ENCODE measurements at regions not wholly inside any gene's neighbourhood (a gene's known extent, or its start where the extent isn't known, plus 50 kb on each side); places are given as distances from the start of the nearest gene placed in this dataset.

DNA sequence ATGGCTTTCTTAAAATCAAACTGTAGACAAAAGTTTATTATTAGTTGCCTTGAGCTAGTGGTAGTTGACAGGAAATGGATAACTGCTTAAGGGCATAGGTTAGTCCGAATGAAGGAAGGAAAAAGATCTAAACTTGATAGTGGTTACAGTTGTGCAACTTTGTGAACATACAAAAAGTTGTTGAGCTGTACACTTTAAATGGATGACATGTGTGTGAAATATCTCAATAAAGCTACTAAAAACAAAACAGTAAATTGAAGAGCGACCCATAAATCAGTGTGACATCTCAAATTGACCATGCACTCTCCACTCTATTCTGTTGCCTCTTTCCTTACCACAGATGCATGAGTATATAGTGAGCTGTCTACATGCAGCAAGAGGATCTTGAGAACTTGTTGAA is 1757.8 kb downstream of the PCDH9 start:
- Histone ChIP-seq H3K9me3 (ENCODE audit: insufficient read depth, low read length) (peaks cover 4% of the 10 kb centered on the region; the same call in 1 of the 2 replicates), H4K20me1 (ENCODE audit: low read depth, low read length) (no peaks in the 10 kb centered on the region), H3K27me3 (ENCODE audit: low read length) (no peaks in the 10 kb centered on the region), H3K4me2 (ENCODE audit: low read depth, low read length, poor library complexity, severe bottlenecking) (no peak overlapping the region), H3K9ac (ENCODE audit: low read length) (no peak overlapping the region), H2AFZ (ENCODE audit: low read depth, low read length, severe bottlenecking) (no peak overlapping the region), H3K36me3 (ENCODE audit: low read length) (no peaks in the 10 kb centered on the region), H3K4me3 (ENCODE audit: insufficient read depth, low read length, poor library complexity, severe bottlenecking) (no peak overlapping the region), H3K79me2 (ENCODE audit: insufficient read depth, low read length) (no peaks in the 10 kb centered on the region), H3K27ac (ENCODE audit: low read depth, low read length) (no peak overlapping the region), H3F3A (ENCODE audit: insufficient read depth) (no peaks in the 10 kb centered on the region), H3K9me2 (replicated peaks; ENCODE audit: insufficient read depth, low read length) (no peaks in the 10 kb centered on the region)
- TF ChIP-seq EZH2phosphoT487 (conservative IDR thresholded peaks at IDR 0.05; ENCODE audit: low read length) = no peak
- TF ChIP-seq, protein P1, sequence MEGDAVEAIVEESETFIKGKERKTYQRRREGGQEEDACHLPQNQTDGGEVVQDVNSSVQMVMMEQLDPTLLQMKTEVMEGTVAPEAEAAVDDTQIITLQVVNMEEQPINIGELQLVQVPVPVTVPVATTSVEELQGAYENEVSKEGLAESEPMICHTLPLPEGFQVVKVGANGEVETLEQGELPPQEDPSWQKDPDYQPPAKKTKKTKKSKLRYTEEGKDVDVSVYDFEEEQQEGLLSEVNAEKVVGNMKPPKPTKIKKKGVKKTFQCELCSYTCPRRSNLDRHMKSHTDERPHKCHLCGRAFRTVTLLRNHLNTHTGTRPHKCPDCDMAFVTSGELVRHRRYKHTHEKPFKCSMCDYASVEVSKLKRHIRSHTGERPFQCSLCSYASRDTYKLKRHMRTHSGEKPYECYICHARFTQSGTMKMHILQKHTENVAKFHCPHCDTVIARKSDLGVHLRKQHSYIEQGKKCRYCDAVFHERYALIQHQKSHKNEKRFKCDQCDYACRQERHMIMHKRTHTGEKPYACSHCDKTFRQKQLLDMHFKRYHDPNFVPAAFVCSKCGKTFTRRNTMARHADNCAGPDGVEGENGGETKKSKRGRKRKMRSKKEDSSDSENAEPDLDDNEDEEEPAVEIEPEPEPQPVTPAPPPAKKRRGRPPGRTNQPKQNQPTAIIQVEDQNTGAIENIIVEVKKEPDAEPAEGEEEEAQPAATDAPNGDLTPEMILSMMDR (IDR thresholded peaks at IDR 0.05; ENCODE audit: insufficient read depth, low read length, poor library complexity, severe bottlenecking) = no peak

DNA sequence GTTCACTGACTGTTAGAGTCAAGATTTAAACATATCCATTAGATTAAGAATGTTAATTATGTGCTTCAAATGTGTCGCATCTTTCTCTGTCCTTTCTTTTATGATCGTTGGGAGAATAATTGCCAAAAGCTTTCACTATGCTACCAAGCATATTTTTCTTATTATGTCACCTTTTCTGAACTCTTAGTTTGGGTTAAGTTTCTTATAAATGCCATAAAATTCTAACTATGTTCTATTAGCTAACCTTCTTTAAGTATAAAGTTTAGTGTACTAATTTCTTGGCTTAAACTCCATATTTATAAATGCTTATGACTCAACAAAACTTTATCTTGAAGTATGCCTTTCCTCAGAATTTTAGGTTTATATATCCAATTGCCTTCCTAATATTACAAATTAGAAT is 1759.4 kb downstream of the PCDH9 start:
- H3K27ac ChIP-seq (ENCODE audit: low read depth, low read length) = no peak overlapping the region
- no peak overlapping the region for H2AFZ ChIP-seq (ENCODE audit: low read depth, low read length, severe bottlenecking)
- no peaks in the 10 kb centered on the region for H3K36me3 ChIP-seq (ENCODE audit: low read length)
- no peaks in the 10 kb centered on the region for H4K20me1 ChIP-seq (ENCODE audit: low read depth, low read length)
- H3K9me2 ChIP-seq (replicated peaks; ENCODE audit: insufficient read depth, low read length) = no peaks in the 10 kb centered on the region
- no peaks in the 10 kb centered on the region for H3F3A ChIP-seq (ENCODE audit: insufficient read depth)
- no peak overlapping the region for H3K4me3 ChIP-seq (ENCODE audit: insufficient read depth, low read length, poor library complexity, severe bottlenecking)
- no peaks in the 10 kb centered on the region for H3K79me2 ChIP-seq (ENCODE audit: insufficient read depth, low read length)
- no peak overlapping the region for H3K9ac ChIP-seq (ENCODE audit: low read length)
- no peaks in the 10 kb centered on the region for H3K27me3 ChIP-seq (ENCODE audit: low read length)
- TF ChIP-seq EZH2phosphoT487 (conservative IDR thresholded peaks at IDR 0.05; ENCODE audit: low read length) = no peak
- TF ChIP-seq, protein P1 (IDR thresholded peaks at IDR 0.05; ENCODE audit: insufficient read depth, low read length, poor library complexity, severe bottlenecking) = no peak
- H3K4me2 ChIP-seq (ENCODE audit: low read depth, low read length, poor library complexity, severe bottlenecking) = no peak overlapping the region
- peaks cover 4% of the 10 kb centered on the region; the same call in 1 of the 2 replicates for H3K9me3 ChIP-seq (ENCODE audit: insufficient read depth, low read length)

DNA sequence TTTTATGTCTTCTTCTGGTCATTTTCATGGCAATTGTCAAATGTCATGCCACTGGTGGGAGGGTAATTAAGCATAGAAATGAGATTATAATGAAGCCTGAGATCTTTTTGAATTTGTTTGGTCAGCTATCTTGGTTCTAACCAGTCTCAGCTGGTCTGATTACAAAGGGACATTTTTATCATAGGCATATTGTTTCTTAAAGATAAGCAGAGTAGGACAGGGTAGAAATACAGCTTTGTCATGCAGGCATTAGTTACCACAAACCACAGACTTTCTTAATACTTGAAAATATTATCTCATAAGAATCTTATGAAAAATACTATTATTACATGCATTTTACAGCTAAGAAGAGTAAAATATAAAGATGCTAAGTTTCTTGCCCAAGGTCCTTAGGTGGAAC is 1761.5 kb downstream of the PCDH9 start:
- peaks cover 4% of the 10 kb centered on the region; the same call in 1 of the 2 replicates for H3K9me3 ChIP-seq (ENCODE audit: insufficient read depth, low read length)
- H3K27ac ChIP-seq (ENCODE audit: low read depth, low read length) = no peak overlapping the region
- H3K27me3 ChIP-seq (ENCODE audit: low read length) = no peaks in the 10 kb centered on the region
- no peak overlapping the region for H3K9ac ChIP-seq (ENCODE audit: low read length)
- no peak overlapping the region for H3K4me2 ChIP-seq (ENCODE audit: low read depth, low read length, poor library complexity, severe bottlenecking)
- H4K20me1 ChIP-seq (ENCODE audit: low read depth, low read length) = no peaks in the 10 kb centered on the region
- H3K36me3 ChIP-seq (ENCODE audit: low read length) = no peaks in the 10 kb centered on the region
- TF ChIP-seq, protein P1 (IDR thresholded peaks at IDR 0.05; ENCODE audit: insufficient read depth, low read length, poor library complexity, severe bottlenecking) = no peak
- TF ChIP-seq EZH2phosphoT487 (conservative IDR thresholded peaks at IDR 0.05; ENCODE audit: low read length) = no peak
- no peak overlapping the region for H3K4me3 ChIP-seq (ENCODE audit: insufficient read depth, low read length, poor library complexity, severe bottlenecking)
- no peaks in the 10 kb centered on the region for H3K9me2 ChIP-seq (replicated peaks; ENCODE audit: insufficient read depth, low read length)
- no peaks in the 10 kb centered on the region for H3F3A ChIP-seq (ENCODE audit: insufficient read depth)
- H2AFZ ChIP-seq (ENCODE audit: low read depth, low read length, severe bottlenecking) = peak overlapping the region; percentile 9
- H3K79me2 ChIP-seq (ENCODE audit: insufficient read depth, low read length) = no peaks in the 10 kb centered on the region

All from SU-DHL-6 (cell line).